ENCODE measurements at regions not wholly inside any gene's neighbourhood (a gene's known extent, or its start where the extent isn't known, plus 50 kb on each side); places are given as distances from the start of the nearest gene placed in this dataset.
"Not testable (repeated sequence)": the region's sequence is repeated elsewhere in the genome, so short reads cannot be mapped to it uniquely, and the experiment has no call there.

DNA sequence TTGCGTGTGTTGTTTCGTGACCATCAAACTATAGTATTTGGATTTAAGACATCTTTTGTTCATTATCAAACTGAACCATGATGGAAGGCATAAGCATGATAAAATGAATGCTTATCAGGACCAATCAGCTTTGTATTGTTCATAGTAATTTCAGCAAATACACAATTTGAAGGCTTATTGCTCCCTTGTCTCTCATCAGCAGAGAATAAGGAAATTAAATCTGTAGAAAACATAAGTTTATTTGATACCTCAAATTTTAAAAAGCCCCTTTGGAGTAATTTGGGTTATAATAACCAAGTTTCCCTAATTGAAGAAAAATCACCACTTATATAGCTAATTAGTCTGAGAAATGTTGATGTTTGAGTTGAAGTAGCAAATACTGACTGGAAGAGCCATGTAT, 705.7 kb downstream of the NUP35 start:
- no peak for ATAC-seq (ENCODE audit: low FRiP score in 2 of 2)
- Histone ChIP-seq H3K4me3 (no peak overlapping the region), H3K27me3 (no peaks in the 10 kb centered on the region), H3K4me1 (no peaks in the 10 kb centered on the region), H3K27ac (no peak overlapping the region), H3K36me3 (no peaks in the 10 kb centered on the region), H3K9me3 (peaks cover 0 to 17% (median 9%) of the 10 kb centered on the region in 4 donors)
- TF ChIP-seq EP300 (IDR thresholded peaks at IDR 0.05) (no peak), POLR2AphosphoS5 (IDR thresholded peaks at IDR 0.05) (no peak), POLR2A (IDR thresholded peaks at IDR 0.05) (no peak)
- TF ChIP-seq, protein P1, sequence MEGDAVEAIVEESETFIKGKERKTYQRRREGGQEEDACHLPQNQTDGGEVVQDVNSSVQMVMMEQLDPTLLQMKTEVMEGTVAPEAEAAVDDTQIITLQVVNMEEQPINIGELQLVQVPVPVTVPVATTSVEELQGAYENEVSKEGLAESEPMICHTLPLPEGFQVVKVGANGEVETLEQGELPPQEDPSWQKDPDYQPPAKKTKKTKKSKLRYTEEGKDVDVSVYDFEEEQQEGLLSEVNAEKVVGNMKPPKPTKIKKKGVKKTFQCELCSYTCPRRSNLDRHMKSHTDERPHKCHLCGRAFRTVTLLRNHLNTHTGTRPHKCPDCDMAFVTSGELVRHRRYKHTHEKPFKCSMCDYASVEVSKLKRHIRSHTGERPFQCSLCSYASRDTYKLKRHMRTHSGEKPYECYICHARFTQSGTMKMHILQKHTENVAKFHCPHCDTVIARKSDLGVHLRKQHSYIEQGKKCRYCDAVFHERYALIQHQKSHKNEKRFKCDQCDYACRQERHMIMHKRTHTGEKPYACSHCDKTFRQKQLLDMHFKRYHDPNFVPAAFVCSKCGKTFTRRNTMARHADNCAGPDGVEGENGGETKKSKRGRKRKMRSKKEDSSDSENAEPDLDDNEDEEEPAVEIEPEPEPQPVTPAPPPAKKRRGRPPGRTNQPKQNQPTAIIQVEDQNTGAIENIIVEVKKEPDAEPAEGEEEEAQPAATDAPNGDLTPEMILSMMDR (IDR thresholded peaks at IDR 0.05) = no peak
- no peak for DNase-seq
- 94 to 96% methylated on average over 2 of the region's 2 CpGs for WGBS, 2 donors

DNA sequence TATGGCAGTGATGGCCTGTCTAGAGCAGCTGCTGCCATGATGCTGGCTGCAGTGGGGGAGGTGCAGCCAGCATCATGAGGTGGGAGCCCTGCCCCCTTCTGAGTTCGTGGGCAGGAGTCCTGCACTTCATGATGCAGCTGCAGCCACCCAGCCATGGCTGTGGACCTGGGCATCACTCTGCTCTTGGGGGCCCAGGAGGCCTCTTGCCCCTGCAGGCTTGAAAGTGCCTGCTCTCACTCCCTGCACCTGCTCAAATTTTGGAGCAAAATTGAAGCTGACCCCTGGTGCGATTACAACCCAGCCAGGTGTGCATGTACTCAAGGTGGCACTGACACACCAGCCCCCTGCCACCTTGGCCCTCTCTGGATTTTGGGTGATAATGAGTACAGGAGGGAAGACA, 712.9 kb downstream of the NUP35 start:
- no peaks in the 10 kb centered on the region for H3K27me3 ChIP-seq
- WGBS, 2 donors = 40 to 74% methylated on average over 1 to 2 of the region's 2 CpGs
- DNase-seq (peak in 1 of 2 donors; percentile 10), ATAC-seq (ENCODE audit: low FRiP score in 2 of 2) (no peak)
- peaks cover 0 to 7% (median 0%) of the 10 kb centered on the region in 4 donors for H3K9me3 ChIP-seq
- no peaks in the 10 kb centered on the region for H3K4me1 ChIP-seq
- H3K27ac ChIP-seq = no peak overlapping the region
- H3K36me3 ChIP-seq = no peaks in the 10 kb centered on the region
- no peak overlapping the region for H3K4me3 ChIP-seq
- TF ChIP-seq POLR2A (IDR thresholded peaks at IDR 0.05) (no peak), EP300 (IDR thresholded peaks at IDR 0.05) (no peak), POLR2AphosphoS5 (IDR thresholded peaks at IDR 0.05) (no peak)
- TF ChIP-seq, protein P1 (IDR thresholded peaks at IDR 0.05) = no peak

DNA sequence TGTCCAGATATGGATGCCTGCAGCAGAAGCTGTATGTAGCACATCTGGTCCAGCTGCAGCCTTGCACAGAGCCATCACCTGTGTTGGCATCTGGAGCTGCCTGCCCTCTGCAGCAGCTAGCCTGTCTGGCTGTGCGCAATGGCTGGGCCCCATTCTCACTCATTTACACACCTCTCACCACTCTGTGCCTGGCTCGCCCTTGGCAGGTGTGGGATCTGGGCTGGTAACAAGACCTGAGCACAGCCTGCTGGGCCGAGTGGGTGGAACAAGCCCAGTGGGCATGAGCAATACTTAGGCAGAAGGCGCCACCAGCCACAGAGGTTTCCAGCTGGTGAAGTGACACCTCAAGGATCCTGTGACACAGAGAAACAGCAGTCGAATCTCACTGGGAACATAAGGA, 714.1 kb downstream of the NUP35 start:
- DNase-seq (no peak), ATAC-seq (ENCODE audit: low FRiP score in 2 of 2) (peak in 1 of 2 donors; percentile 19)
- WGBS, 2 donors = 74 to 88% methylated on average over 5 of the region's 5 CpGs
- H3K4me3 ChIP-seq = no peak overlapping the region
- no peak for TF ChIP-seq EP300 (IDR thresholded peaks at IDR 0.05)
- TF ChIP-seq, protein P1 (IDR thresholded peaks at IDR 0.05) = no peak
- TF ChIP-seq POLR2AphosphoS5 (IDR thresholded peaks at IDR 0.05) = no peak
- no peak for TF ChIP-seq POLR2A (IDR thresholded peaks at IDR 0.05)
- no peaks in the 10 kb centered on the region for H3K27me3 ChIP-seq
- H3K27ac ChIP-seq = no peak overlapping the region
- no peaks in the 10 kb centered on the region for H3K4me1 ChIP-seq
- no peaks in the 10 kb centered on the region for H3K36me3 ChIP-seq
- peaks cover 0 to 7% (median 0%) of the 10 kb centered on the region in 4 donors for H3K9me3 ChIP-seq

DNA sequence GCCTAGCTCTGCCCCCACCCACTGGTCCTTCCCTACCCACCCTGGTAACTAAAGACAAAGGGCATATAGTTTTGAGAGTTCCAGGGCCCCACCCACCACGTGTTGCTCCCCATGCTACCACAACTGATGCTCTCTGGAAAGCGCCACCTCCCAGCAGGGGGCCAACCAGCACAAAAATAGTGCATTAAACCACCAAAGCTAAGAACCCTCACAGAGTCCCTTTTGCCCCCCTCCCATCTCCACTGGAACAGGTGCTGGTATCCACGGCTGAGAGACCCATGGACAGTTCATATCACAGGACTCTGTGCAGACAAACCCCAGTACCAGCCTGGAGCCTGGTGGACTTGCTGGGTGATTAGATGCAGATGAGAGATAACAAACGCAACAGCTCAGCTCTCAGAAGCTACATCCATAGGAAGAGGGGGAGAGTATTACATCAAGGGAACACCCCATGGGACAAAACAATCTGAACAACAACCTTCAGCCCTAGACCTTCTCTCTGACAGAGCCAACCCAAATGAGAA, 715.9 kb downstream of the NUP35 start:
- Histone ChIP-seq H3K27ac (no peak overlapping the region), H3K27me3 (no peaks in the 10 kb centered on the region), H3K4me3 (no peak overlapping the region), H3K9me3 (peaks cover 0 to 7% (median 0%) of the 10 kb centered on the region in 4 donors), H3K36me3 (no peaks in the 10 kb centered on the region), H3K4me1 (no peaks in the 10 kb centered on the region)
- DNase-seq = no peak
- ATAC-seq (ENCODE audit: low FRiP score in 2 of 2) = no peak
- TF ChIP-seq POLR2A (IDR thresholded peaks at IDR 0.05) (no peak), POLR2AphosphoS5 (IDR thresholded peaks at IDR 0.05) (no peak), EP300 (IDR thresholded peaks at IDR 0.05) (no peak)
- TF ChIP-seq, protein P1 (IDR thresholded peaks at IDR 0.05) = no peak
- WGBS, 2 donors = 68 to 69% methylated on average over 4 of the region's 4 CpGs

DNA sequence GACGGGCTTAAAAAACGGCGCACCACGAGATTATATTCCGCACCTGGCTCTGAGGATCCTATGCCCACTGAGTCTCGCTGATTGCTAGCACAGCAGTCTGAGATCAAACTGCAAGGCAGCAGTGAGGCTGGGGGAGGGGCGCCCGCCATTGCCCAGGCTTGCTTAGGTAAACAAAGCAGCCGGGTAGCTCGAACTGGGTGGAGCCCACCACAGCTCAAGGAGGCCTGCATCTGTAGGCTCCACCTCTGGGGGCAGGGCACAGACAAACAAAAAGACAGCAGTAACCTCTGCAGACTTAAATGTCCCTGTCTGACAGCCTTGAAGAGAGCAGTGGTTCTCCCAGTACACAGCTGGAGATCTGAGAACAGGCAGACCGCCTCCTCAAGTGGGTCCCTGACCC, 725.6 kb downstream of the NUP35 start:
- H3K36me3 ChIP-seq; H3K27ac ChIP-seq; H3K4me3 ChIP-seq; ATAC-seq (ENCODE audit: low FRiP score in 2 of 2); H3K27me3 ChIP-seq; H3K9me3 ChIP-seq; H3K4me1 ChIP-seq: not testable (repeated sequence)
- peak in 1 of 2 donors; percentile 1 for DNase-seq
- 78 to 83% methylated on average over 10 of the region's 11 CpGs for WGBS, 2 donors
